NB4 (cell line): ENCODE measurements at regions not wholly inside any gene's neighbourhood (a gene's known extent, or its start where the extent isn't known, plus 50 kb on each side); places are given as distances from the start of the nearest gene placed in this dataset.
"Not testable (repeated sequence)": the region's sequence is repeated elsewhere in the genome, so short reads cannot be mapped to it uniquely, and the experiment has no call there.

Experiments used
- POLR2A ChIP-seq: IDR thresholded peaks from 2 replicates; pipeline ENCODE4 v1.6.1; 2011; ENCODE audit warnings: mild to moderate bottlenecking; ENCODE audit not compliant: insufficient read length; ENCODE audit errors: extremely low read depth
- TF ChIP-seq, protein P1 (sequence below): IDR thresholded peaks from one replicate; pipeline ENCODE4 v1.5.1; 2012; ENCODE audit warnings: low read depth, low read length

DNA sequence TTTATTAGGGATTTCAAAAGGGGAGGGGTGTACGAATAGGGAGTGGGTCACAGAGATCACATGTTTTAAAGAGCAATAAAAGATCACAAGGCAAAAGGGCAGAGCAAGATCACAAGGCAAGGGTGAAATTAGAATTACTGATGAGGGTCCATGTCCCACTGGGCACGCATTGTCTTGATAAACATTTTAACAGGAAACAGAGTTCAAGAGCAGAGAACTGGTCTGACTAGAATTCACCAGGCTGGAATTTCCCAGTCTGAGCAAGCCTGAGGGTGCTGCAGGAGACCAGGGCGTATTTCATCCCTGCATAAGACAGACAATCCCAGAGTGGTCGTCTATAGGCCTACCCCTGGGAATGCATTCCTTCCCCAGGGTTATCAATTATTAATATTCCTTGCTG lies 844.7 kb downstream of the PLOD2 start:
- TF ChIP-seq, protein P1, sequence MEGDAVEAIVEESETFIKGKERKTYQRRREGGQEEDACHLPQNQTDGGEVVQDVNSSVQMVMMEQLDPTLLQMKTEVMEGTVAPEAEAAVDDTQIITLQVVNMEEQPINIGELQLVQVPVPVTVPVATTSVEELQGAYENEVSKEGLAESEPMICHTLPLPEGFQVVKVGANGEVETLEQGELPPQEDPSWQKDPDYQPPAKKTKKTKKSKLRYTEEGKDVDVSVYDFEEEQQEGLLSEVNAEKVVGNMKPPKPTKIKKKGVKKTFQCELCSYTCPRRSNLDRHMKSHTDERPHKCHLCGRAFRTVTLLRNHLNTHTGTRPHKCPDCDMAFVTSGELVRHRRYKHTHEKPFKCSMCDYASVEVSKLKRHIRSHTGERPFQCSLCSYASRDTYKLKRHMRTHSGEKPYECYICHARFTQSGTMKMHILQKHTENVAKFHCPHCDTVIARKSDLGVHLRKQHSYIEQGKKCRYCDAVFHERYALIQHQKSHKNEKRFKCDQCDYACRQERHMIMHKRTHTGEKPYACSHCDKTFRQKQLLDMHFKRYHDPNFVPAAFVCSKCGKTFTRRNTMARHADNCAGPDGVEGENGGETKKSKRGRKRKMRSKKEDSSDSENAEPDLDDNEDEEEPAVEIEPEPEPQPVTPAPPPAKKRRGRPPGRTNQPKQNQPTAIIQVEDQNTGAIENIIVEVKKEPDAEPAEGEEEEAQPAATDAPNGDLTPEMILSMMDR: not testable (repeated sequence)
- TF ChIP-seq POLR2A: not testable (repeated sequence)
